Stimulated activated naive B cell treated with anti-CD40 and anti-IgM and Interleukin-4, amounts not matched to agents 10 μg/mL and 1 μg/mL and 100 μg/mL, for 72 hours (primary cell): ENCODE measurements at regions not wholly inside any gene's neighbourhood (a gene's known extent, or its start where the extent isn't known, plus 50 kb on each side); places are given as distances from the start of the nearest gene placed in this dataset.

Source experiments
- ATAC-seq, 2 donors: fragments of 150-1000 bp; cut with Tn5 transposase; replicated peaks; 2 replicates each; pipeline ENCODE4 v1.10.0; 2021; ENCODE audit warnings: moderate library complexity in 1 of 2
- DNase-seq: peaks from one replicate; pipeline ENCODE4 v3.0.0; 2021
- H3K27ac Mint-ChIP-seq: one replicate; pipeline ENCODE4 v1.8.0; 2022; ENCODE audit warnings: mild to moderate bottlenecking, mixed read lengths
- H3K27me3 Mint-ChIP-seq, 2 donors: one replicate each; pipeline ENCODE4 v1.8.0; 2022; ENCODE audit warnings: mixed read lengths in 2 of 2
- H3K36me3 Mint-ChIP-seq, 2 donors: one replicate each; pipeline ENCODE4 v1.8.0; 2022; ENCODE audit warnings: mixed read lengths in 2 of 2, mild to moderate bottlenecking in 1 of 2
- H3K4me1 Mint-ChIP-seq, 2 donors: one replicate each; pipeline ENCODE4 v1.8.0; 2022; ENCODE audit warnings: mixed read lengths in 2 of 2, mild to moderate bottlenecking in 1 of 2
- H3K4me3 Mint-ChIP-seq, 2 donors: one replicate each; pipeline ENCODE4 v1.8.0; 2022; ENCODE audit warnings: mild to moderate bottlenecking in 2 of 2, mixed read lengths in 2 of 2, moderate library complexity in 1 of 2
- H3K9me3 Mint-ChIP-seq, 2 donors: one replicate each; pipeline ENCODE4 v1.8.0; 2022; ENCODE audit warnings: mixed read lengths in 2 of 2, mild to moderate bottlenecking in 1 of 2

GRCh38 chr3:168544097-168544957 lies 448.6 kb upstream of the GOLIM4 start:
- no peaks in the 10 kb centered on the region for H3K27me3 Mint-ChIP-seq
- no peak overlapping the region for H3K27ac Mint-ChIP-seq
- DNase-seq = no peak
- ATAC-seq = no peak
- H3K9me3 Mint-ChIP-seq = no peaks in the 10 kb centered on the region
- H3K36me3 Mint-ChIP-seq = no peaks in the 10 kb centered on the region
- H3K4me1 Mint-ChIP-seq = no peaks in the 10 kb centered on the region
- H3K4me3 Mint-ChIP-seq = no peak overlapping the region

- no peaks in the 10 kb centered on the region for H3K36me3 Mint-ChIP-seq
- no peaks in the 10 kb centered on the region for H3K4me1 Mint-ChIP-seq
- DNase-seq (no peak), ATAC-seq (no peak)
- no peak overlapping the region for H3K27ac Mint-ChIP-seq
- H3K9me3 Mint-ChIP-seq = no peaks in the 10 kb centered on the region
- H3K4me3 Mint-ChIP-seq = no peak overlapping the region
- no peaks in the 10 kb centered on the region for H3K27me3 Mint-ChIP-seq
Observed at GRCh38 chr3:168540726-168541125, 445.0 kb upstream of the GOLIM4 start.

- Mint-ChIP-seq H3K4me1 (no peaks in the 10 kb centered on the region), H3K36me3 (no peaks in the 10 kb centered on the region)
- ATAC-seq = no peak
Observed at GRCh38 chr3:168539909-168540308, 444.2 kb upstream of the GOLIM4 start.

GRCh38 chr3:168534761-168535160 lies 439.0 kb upstream of the GOLIM4 start:
- no peak overlapping the region for H3K27ac Mint-ChIP-seq
- no peaks in the 10 kb centered on the region for H3K27me3 Mint-ChIP-seq
- H3K9me3 Mint-ChIP-seq = no peaks in the 10 kb centered on the region
- ATAC-seq (no peak), DNase-seq (no peak)
- H3K4me1 Mint-ChIP-seq = no peaks in the 10 kb centered on the region
- no peaks in the 10 kb centered on the region for H3K36me3 Mint-ChIP-seq
- H3K4me3 Mint-ChIP-seq = no peak overlapping the region

More at GRCh38 chr3:168539909-168540308, 444.2 kb upstream of the GOLIM4 start:
- H3K27me3 Mint-ChIP-seq = no peaks in the 10 kb centered on the region
- H3K27ac Mint-ChIP-seq = no peak overlapping the region
- H3K9me3 Mint-ChIP-seq = no peaks in the 10 kb centered on the region
- no peak overlapping the region for H3K4me3 Mint-ChIP-seq
- no peak for DNase-seq

- Mint-ChIP-seq H3K9me3 (no peaks in the 10 kb centered on the region), H3K4me3 (no peak overlapping the region)
Observed at GRCh38 chr3:168533600-168533999, 437.9 kb upstream of the GOLIM4 start.

GRCh38 chr3:168532135-168532534 lies 436.4 kb upstream of the GOLIM4 start:
- no peak for DNase-seq
- no peak overlapping the region for H3K4me3 Mint-ChIP-seq
- H3K27ac Mint-ChIP-seq = no peak overlapping the region
- H3K4me1 Mint-ChIP-seq = no peaks in the 10 kb centered on the region
- no peak for ATAC-seq
- H3K36me3 Mint-ChIP-seq = no peaks in the 10 kb centered on the region
- no peaks in the 10 kb centered on the region for H3K27me3 Mint-ChIP-seq
- H3K9me3 Mint-ChIP-seq = no peaks in the 10 kb centered on the region

More at GRCh38 chr3:168533600-168533999, 437.9 kb upstream of the GOLIM4 start:
- H3K4me1 Mint-ChIP-seq = no peaks in the 10 kb centered on the region
- no peak for ATAC-seq
- no peaks in the 10 kb centered on the region for H3K27me3 Mint-ChIP-seq
- H3K36me3 Mint-ChIP-seq = no peaks in the 10 kb centered on the region
- no peak overlapping the region for H3K27ac Mint-ChIP-seq
- DNase-seq = no peak

- no peak for DNase-seq
- H3K9me3 Mint-ChIP-seq = no peaks in the 10 kb centered on the region
- H3K27ac Mint-ChIP-seq = no peak overlapping the region
- H3K4me1 Mint-ChIP-seq = no peaks in the 10 kb centered on the region
- no peaks in the 10 kb centered on the region for H3K36me3 Mint-ChIP-seq
- no peak overlapping the region for H3K4me3 Mint-ChIP-seq
- no peaks in the 10 kb centered on the region for H3K27me3 Mint-ChIP-seq
- no peak for ATAC-seq
Observed at GRCh38 chr3:168531116-168531515, 435.4 kb upstream of the GOLIM4 start.

GRCh38 chr3:168524129-168524528 lies 428.4 kb upstream of the GOLIM4 start:
- H3K27me3 Mint-ChIP-seq = no peaks in the 10 kb centered on the region
- H3K27ac Mint-ChIP-seq = no peak overlapping the region
- H3K4me3 Mint-ChIP-seq = no peak overlapping the region
- H3K9me3 Mint-ChIP-seq = peaks cover 0 to 2% of the 10 kb centered on the region in 2 donors
- no peaks in the 10 kb centered on the region for H3K4me1 Mint-ChIP-seq
- no peaks in the 10 kb centered on the region for H3K36me3 Mint-ChIP-seq
- ATAC-seq = no peak
- no peak for DNase-seq

- no peaks in the 10 kb centered on the region for H3K27me3 Mint-ChIP-seq
- H3K27ac Mint-ChIP-seq = no peak overlapping the region
- no peak for DNase-seq
- H3K36me3 Mint-ChIP-seq = no peaks in the 10 kb centered on the region
- H3K4me3 Mint-ChIP-seq = no peak overlapping the region
- H3K9me3 Mint-ChIP-seq = peaks cover 0 to 2% of the 10 kb centered on the region in 2 donors
- no peaks in the 10 kb centered on the region for H3K4me1 Mint-ChIP-seq
- peak; percentile 27 to 41 for ATAC-seq
Observed at GRCh38 chr3:168517249-168518071, 421.7 kb upstream of the GOLIM4 start.

GRCh38 chr3:168514252-168514651 lies 418.5 kb upstream of the GOLIM4 start:
- H3K36me3 Mint-ChIP-seq = no peaks in the 10 kb centered on the region
- no peaks in the 10 kb centered on the region for H3K9me3 Mint-ChIP-seq
- no peak overlapping the region for H3K4me3 Mint-ChIP-seq
- no peak for DNase-seq
- H3K4me1 Mint-ChIP-seq = no peaks in the 10 kb centered on the region
- no peaks in the 10 kb centered on the region for H3K27me3 Mint-ChIP-seq
- no peak for ATAC-seq
- H3K27ac Mint-ChIP-seq = no peak overlapping the region

- H3K27ac Mint-ChIP-seq = no peak overlapping the region
- DNase-seq = no peak
- no peaks in the 10 kb centered on the region for H3K9me3 Mint-ChIP-seq
- ATAC-seq = no peak
- H3K4me1 Mint-ChIP-seq = no peaks in the 10 kb centered on the region
- no peak overlapping the region for H3K4me3 Mint-ChIP-seq
- H3K36me3 Mint-ChIP-seq = no peaks in the 10 kb centered on the region
- H3K27me3 Mint-ChIP-seq = no peaks in the 10 kb centered on the region
Observed at GRCh38 chr3:168512802-168513201, 417.1 kb upstream of the GOLIM4 start.

- no peaks in the 10 kb centered on the region for H3K4me1 Mint-ChIP-seq
- H3K9me3 Mint-ChIP-seq = no peaks in the 10 kb centered on the region
- ATAC-seq (no peak), DNase-seq (no peak)
- no peaks in the 10 kb centered on the region for H3K27me3 Mint-ChIP-seq
- no peak overlapping the region for H3K4me3 Mint-ChIP-seq
- H3K27ac Mint-ChIP-seq = no peak overlapping the region
- H3K36me3 Mint-ChIP-seq = no peaks in the 10 kb centered on the region
Observed at GRCh38 chr3:168511428-168512014, 415.8 kb upstream of the GOLIM4 start.

- no peaks in the 10 kb centered on the region for H3K4me1 Mint-ChIP-seq
- no peaks in the 10 kb centered on the region for H3K36me3 Mint-ChIP-seq
- no peak overlapping the region for H3K4me3 Mint-ChIP-seq
- no peaks in the 10 kb centered on the region for H3K9me3 Mint-ChIP-seq
- no peak for ATAC-seq
- no peaks in the 10 kb centered on the region for H3K27me3 Mint-ChIP-seq
- no peak for DNase-seq
- H3K27ac Mint-ChIP-seq = no peak overlapping the region
Observed at GRCh38 chr3:168506589-168506988, 410.9 kb upstream of the GOLIM4 start.

GRCh38 chr3:168501570-168501969 lies 405.8 kb upstream of the GOLIM4 start:
- no peak for DNase-seq
- H3K4me3 Mint-ChIP-seq = no peak overlapping the region
- no peaks in the 10 kb centered on the region for H3K27me3 Mint-ChIP-seq
- ATAC-seq = no peak
- no peaks in the 10 kb centered on the region for H3K9me3 Mint-ChIP-seq
- no peaks in the 10 kb centered on the region for H3K4me1 Mint-ChIP-seq
- H3K27ac Mint-ChIP-seq = no peak overlapping the region
- H3K36me3 Mint-ChIP-seq = no peaks in the 10 kb centered on the region
